Parathyroid adenoma (tissue), 2 donors: ENCODE measurements at regions not wholly inside any gene's neighbourhood (a gene's known extent, or its start where the extent isn't known, plus 50 kb on each side); places are given as distances from the start of the nearest gene placed in this dataset.

ENCODE experiments used
- H2AFZ ChIP-seq: fragments of 300-600 bp; sonication (generic); one replicate; pipeline ENCODE4 v1.7.0; 2017; ENCODE audit warnings: antibody characterized with exemption, mild to moderate bottlenecking
- H3K27ac ChIP-seq: fragments of 300-600 bp; sonication (generic); one replicate; pipeline ENCODE4 v1.7.0; 2017
- H3K27me3 ChIP-seq: fragments of 300-600 bp; sonication (generic); one replicate; pipeline ENCODE4 v1.7.0; 2017; ENCODE audit warnings: low read length; ENCODE audit not compliant: control insufficient read depth, insufficient read depth
- H3K36me3 ChIP-seq: fragments of 300-600 bp; sonication (generic); one replicate; pipeline ENCODE4 v1.7.0; 2017; ENCODE audit warnings: low read length; ENCODE audit not compliant: control insufficient read depth, insufficient read depth
- H3K4me1 ChIP-seq: fragments of 300-600 bp; sonication (generic); one replicate; pipeline ENCODE4 v1.7.0; 2017; ENCODE audit warnings: control low read depth
- H3K4me2 ChIP-seq: fragments of 300-600 bp; sonication (generic); one replicate; pipeline ENCODE4 v1.7.0; 2017; ENCODE audit warnings: low read length
- H3K4me3 ChIP-seq: fragments of 300-600 bp; sonication (generic); one replicate; pipeline ENCODE4 v1.7.0; 2017; ENCODE audit warnings: low read depth, low read length
- H3K79me2 ChIP-seq: fragments of 300-600 bp; sonication (generic); one replicate; pipeline ENCODE4 v1.7.0; 2017; ENCODE audit warnings: control low read depth
- H3K9ac ChIP-seq: fragments of 300-600 bp; sonication (generic); one replicate; pipeline ENCODE4 v1.7.0; 2017; ENCODE audit warnings: mild to moderate bottlenecking
- H3K9me3 ChIP-seq: fragments of 300-600 bp; sonication (generic); one replicate; pipeline ENCODE4 v1.7.0; 2017; ENCODE audit warnings: low read length; ENCODE audit not compliant: control insufficient read depth
- TF ChIP-seq, protein P1 (sequence below): fragments of 300-600 bp; sonication (generic); IDR thresholded peaks from one replicate; pipeline ENCODE4 v1.7.0; 2017; ENCODE audit warnings: antibody characterized with exemption, mild to moderate bottlenecking
- donor health status: primary hyperparathyroidism.

DNA sequence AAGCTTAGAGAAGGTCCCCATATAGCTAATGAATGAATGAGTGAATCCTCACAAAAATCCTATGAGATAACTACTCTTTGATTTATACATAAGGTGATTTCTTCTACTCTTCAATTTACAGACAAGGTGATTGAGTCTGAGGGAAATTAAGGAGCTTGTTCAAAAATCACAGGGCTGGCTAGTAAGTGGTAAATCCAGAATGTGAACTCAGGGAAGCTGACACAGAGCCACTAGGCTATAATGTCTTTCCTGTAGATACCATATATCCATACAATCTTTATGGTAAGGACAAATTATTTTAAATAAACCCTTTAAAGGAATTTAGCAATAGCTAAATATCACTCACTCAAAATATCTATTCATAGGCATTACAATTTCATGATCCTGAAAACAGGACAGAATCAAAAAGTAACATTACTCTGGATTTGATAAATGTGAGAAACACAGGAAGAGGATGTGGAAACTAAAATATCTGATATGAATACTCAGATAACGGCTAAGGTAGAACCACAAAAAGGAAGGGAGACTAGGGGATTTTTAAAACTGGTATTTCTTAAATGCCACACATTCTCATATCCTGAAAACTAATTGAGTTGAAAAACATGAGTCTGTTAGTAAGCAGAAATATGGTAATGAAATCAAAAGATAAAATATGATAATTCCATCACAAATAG lies 108.2 kb downstream of the NBPF12 start:
- Histone ChIP-seq H3K4me3 (no peak overlapping the region), H3K4me1 (no peaks in the 10 kb centered on the region), H3K9ac (no peak overlapping the region), H3K27ac (no peak overlapping the region), H3K4me2 (no peak overlapping the region), H3K9me3 (no peaks in the 10 kb centered on the region), H3K79me2 (no peaks in the 10 kb centered on the region), H3K36me3 (no peaks in the 10 kb centered on the region), H3K27me3 (no peaks in the 10 kb centered on the region), H2AFZ (no peak overlapping the region)
- TF ChIP-seq, protein P1, sequence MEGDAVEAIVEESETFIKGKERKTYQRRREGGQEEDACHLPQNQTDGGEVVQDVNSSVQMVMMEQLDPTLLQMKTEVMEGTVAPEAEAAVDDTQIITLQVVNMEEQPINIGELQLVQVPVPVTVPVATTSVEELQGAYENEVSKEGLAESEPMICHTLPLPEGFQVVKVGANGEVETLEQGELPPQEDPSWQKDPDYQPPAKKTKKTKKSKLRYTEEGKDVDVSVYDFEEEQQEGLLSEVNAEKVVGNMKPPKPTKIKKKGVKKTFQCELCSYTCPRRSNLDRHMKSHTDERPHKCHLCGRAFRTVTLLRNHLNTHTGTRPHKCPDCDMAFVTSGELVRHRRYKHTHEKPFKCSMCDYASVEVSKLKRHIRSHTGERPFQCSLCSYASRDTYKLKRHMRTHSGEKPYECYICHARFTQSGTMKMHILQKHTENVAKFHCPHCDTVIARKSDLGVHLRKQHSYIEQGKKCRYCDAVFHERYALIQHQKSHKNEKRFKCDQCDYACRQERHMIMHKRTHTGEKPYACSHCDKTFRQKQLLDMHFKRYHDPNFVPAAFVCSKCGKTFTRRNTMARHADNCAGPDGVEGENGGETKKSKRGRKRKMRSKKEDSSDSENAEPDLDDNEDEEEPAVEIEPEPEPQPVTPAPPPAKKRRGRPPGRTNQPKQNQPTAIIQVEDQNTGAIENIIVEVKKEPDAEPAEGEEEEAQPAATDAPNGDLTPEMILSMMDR: no peak
